ENCODE measurements at regions not wholly inside any gene's neighbourhood (a gene's known extent, or its start where the extent isn't known, plus 50 kb on each side); places are given as distances from the start of the nearest gene placed in this dataset.
"Not testable (repeated sequence)": the region's sequence is repeated elsewhere in the genome, so short reads cannot be mapped to it uniquely, and the experiment has no call there.

GRCh38 chr1:30204916-30205315 lies 518.5 kb downstream of the MATN1 start:
- DNase-seq (ENCODE audit: low read depth), result not testable (repeated sequence)

- DNase-seq (ENCODE audit: low read depth), result no peak
Measured at GRCh38 chr1:30201015-30201414, 522.4 kb downstream of the MATN1 start.

GRCh38 chr1:30200161-30200560 lies 523.2 kb downstream of the MATN1 start:
- no peak for DNase-seq (ENCODE audit: low read depth)

DNA sequence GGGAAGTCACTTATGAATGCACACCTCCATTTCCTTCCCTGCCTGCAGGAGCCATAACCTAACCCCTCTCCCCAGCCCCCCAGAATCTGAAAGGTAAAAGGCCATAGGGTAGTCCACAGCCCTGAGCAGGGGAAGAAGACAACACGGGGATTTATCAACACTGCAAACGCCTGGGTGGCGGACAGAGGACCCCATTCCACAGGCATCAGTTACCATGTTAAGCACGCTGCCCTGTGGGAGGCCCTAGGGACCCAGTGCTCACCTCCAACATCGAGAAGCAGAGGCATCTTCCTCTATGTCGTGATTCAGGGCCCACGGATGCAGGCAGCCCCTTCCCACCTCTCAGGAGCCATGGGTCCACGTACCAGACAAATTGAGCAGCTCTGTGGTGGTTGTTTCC lies 523.8 kb downstream of the MATN1 start:
- DNase-seq (ENCODE audit: low read depth), result no peak

- DNase-seq (ENCODE audit: low read depth), result no peak
Measured at GRCh38 chr1:30198795-30199403, 524.5 kb downstream of the MATN1 start.

DNA sequence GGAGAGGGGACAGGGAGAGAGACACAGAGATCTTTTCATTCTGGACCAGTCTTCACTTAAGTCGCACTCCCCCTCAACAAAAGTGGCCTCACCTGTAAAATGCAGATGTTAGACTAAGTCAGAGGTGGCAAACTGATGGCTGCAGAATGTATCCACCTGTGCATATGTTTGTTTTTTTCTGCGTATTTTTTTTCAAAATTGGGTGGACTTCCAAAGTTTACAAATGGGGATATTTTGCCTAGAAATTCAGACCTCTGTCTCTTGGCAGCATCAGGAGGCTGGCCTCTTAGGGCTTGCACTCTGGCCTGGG lies 525.0 kb downstream of the MATN1 start:
- no peak for DNase-seq (ENCODE audit: low read depth)

GRCh38 chr1:30197639-30198450 lies 525.5 kb downstream of the MATN1 start:
- no peak for DNase-seq (ENCODE audit: low read depth)

- no peak for DNase-seq (ENCODE audit: low read depth)
Measured at GRCh38 chr1:30196872-30197638, 526.3 kb downstream of the MATN1 start.

- DNase-seq (ENCODE audit: low read depth), result no peak
Measured at GRCh38 chr1:30196457-30196856, 526.9 kb downstream of the MATN1 start.

DNA sequence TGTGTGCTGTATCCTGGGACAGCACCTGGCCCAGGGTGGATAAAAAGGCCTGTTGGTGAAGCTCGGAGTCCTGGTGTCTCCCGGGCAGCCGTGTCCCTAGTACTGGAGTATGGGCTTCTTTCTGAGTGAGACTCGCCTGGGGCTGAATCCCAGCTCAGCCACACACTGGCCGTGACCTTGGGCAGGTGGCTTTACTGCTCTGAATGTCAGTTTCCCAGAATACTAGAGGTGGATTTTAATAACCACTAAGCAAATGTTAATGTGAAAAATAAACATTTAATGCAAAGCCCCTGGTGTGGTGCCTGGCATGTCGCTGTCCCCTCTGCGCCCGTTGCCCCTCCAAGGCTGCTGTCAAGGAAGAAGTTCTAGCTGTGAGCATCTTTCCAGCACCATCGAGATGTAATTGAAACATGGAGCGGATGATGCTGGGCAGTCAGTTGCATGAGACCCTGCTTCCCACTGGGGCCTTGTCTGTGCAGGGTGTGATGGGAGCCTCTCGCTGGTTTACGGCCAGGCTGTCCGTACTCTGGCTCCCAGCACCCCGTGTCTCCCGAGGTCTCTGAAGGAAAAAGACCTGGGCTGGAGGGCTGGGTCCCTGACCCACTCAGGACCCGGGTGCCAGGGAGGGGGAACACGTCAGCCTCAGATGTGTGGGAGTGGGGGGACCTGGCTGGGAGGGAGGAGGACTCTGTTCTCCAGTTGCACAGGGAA lies 527.8 kb downstream of the MATN1 start:
- DNase-seq (ENCODE audit: low read depth), result no peak

DNA sequence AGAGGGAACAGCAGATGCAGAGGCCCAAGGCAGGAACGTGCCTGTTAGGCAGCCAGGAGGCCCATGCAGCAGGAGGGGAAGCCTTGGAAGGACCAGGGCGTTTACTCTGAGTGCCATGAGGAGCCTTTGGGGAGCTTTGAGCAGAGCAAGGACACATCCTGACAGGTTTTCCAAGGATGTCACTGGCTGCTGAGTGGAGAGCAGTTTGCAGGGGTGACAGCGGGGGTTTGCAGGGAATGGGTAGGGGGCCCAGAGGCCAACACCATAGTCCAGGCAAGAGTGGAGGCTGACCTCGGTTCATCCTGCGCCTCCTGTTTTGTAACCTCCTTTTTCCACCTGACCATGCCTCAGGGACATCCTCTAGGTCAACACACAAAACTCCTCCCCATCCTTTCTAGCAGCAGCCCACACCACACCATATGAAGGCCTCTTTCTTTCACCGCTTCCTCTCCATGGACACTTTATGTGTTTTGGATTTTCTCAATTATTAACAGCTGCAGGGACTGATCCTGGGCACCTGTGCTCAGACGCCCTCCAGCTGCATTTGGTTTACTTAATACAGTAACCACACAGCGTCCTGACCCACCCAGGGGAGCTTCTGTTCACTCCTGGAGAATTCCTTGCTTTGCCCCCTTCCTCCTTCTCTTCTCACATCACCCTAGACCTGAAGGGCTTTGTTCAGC lies 528.5 kb downstream of the MATN1 start:
- DNase-seq (ENCODE audit: low read depth), result no peak

DNA sequence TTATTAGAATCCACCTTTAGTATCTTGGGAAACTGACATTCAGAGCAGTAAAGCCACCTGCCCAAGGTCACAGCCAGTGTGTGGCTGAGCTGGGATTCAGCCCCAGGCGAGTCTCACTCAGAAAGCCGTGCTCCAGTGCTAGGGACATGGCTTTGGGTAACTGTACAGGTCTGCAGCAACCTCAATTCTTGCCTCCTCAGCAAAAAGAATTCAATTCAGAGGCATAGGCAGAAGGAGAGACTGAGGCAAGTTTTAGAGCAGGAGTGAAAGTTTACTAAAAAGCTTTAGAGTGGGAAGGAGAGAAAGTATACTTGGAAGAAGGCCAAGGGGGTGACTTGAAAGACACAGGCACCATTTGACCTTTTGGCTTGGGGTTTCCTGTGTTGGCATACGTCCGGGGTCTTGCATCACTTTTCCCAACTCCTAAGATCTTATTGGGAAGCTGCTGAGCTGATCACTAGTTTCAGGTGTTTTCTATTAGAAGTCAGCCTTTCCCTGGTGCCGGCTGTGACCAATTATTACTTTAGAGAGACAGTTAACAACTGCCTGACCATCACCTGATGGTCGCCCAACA lies 529.3 kb downstream of the MATN1 start:
- no peak for DNase-seq (ENCODE audit: low read depth)

- DNase-seq (ENCODE audit: low read depth), result no peak
Measured at GRCh38 chr1:30192969-30193630, 530.3 kb downstream of the MATN1 start.

GRCh38 chr1:30191154-30191702 lies 532.2 kb downstream of the MATN1 start:
- no peak for DNase-seq (ENCODE audit: low read depth)

DNA sequence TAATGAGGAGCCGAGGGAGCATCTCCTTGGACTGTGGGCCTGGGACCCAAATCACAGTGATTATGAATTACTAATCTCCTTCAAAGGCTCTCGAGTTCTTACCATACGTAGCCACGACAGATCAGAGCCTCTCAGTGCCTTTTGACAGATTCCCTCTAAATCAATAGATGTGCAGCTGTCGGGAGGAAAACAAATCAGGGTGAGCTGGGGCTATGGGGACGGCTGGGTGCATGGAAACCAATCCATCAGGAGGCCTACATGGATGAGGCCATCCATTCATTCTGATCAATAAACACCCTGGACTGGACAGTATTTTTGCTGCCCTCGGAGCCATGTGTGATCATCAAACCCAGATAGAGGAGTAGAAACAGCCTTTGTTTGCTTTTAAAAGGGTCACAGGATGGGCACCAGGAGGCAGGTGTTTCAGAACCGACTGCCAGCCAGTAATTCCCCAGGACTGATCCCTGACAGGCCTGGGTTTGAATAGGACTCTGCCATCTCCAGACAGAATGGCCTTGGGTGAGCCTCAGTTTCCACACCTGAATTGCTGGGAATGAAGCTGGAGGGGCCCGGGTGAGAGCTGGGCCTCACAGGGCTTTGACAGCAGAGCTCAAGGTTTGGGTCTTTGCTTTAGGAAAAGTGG lies 532.8 kb downstream of the MATN1 start:
- DNase-seq (ENCODE audit: low read depth), result no peak

- no peak for DNase-seq (ENCODE audit: low read depth)
Measured at GRCh38 chr1:30189818-30190500, 533.4 kb downstream of the MATN1 start.

- DNase-seq (ENCODE audit: low read depth), result no peak
Measured at GRCh38 chr1:30188999-30189398, 534.4 kb downstream of the MATN1 start.

- no peak for DNase-seq (ENCODE audit: low read depth)
Measured at GRCh38 chr1:30188329-30188728, 535.1 kb downstream of the MATN1 start.

- no peak for DNase-seq (ENCODE audit: low read depth)
Measured at GRCh38 chr1:30187413-30188023, 535.9 kb downstream of the MATN1 start.
